Stimulated activated CD8-positive, alpha-beta memory T cell treated with anti-CD3 and anti-CD28 coated beads, Interleukin-7, amount 100 ng/mL, for 48 hours (primary cell): ENCODE measurements at regions not wholly inside any gene's neighbourhood (a gene's known extent, or its start where the extent isn't known, plus 50 kb on each side); places are given as distances from the start of the nearest gene placed in this dataset.
"Not testable (repeated sequence)": the region's sequence is repeated elsewhere in the genome, so short reads cannot be mapped to it uniquely, and the experiment has no call there.

ENCODE experiments used
- DNase-seq, 2 donors: peaks; one replicate each; pipeline ENCODE4 v3.0.0-alpha.2; 2020; ENCODE audit warnings: low read depth in 1 of 2; ENCODE audit errors: extremely low read depth in 1 of 2

DNA sequence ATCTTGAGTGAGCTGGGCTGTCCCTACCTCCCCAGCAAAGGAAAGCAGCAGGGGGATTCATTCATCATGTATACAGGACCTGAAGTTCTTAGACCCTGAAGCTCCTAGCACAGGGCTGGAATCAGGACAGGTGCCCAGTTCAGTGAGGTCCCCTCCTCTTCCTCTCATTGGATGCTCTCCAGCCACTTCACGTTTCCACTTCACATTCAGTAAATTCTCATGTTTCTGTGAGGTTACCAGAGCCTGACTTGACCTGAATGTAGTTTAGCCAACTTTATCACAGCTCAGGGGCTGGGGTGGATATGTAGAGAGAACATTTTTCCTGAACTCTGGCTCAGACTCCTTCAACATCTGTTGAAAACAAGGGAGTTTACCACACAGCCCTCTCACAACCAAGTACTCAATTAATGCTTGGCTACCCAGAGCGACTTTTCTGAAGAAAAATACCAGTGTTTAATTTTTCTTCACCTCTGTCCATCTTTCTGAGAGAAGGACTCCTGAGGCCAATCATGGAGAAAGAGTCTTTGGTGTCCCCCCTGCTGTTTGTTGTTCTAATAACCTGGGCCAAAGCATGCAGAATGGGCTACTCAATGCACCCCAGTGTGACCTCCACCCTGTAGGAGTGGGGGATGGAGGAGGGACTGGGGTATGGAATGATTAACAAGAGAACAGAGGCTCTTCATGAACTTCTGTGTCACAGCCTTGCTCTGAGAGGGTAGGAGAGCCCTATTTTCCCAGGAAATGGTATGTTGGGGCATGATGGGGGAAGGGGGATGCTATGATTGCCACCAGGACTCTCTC lies 108.3 kb upstream of the FGGY start:
- DNase-seq: no peak

DNA sequence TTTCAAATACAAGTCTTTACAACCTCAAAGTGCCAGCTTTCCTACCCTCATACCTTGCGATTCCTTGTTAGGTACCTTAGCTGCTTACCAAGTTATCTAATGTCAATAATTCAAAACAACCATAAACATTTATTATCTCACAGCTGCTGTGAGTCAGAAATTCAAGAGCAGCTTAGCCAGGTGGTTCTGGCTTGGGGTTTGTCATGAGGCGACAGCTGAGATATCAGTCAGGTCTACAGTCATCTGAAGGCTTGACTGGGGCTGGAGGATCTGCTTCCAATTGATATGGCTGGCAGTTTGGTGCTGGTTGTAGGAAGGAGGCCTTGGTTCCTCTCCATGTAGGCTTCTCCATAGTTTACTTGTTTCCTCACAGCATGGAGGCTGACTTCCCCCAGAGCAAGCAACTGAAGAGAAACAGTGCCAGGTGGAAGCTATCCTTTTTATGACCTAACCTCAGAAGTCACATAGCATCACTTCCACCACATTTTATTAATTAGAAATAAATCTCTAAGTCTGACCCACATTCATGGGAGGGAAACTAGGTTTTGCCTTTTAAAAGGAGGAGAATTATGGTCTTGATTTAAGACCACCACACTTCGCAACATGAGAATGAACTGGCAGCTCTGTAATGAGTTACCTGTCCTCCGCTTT lies 103.3 kb upstream of the FGGY start:
- no peak for DNase-seq

DNA sequence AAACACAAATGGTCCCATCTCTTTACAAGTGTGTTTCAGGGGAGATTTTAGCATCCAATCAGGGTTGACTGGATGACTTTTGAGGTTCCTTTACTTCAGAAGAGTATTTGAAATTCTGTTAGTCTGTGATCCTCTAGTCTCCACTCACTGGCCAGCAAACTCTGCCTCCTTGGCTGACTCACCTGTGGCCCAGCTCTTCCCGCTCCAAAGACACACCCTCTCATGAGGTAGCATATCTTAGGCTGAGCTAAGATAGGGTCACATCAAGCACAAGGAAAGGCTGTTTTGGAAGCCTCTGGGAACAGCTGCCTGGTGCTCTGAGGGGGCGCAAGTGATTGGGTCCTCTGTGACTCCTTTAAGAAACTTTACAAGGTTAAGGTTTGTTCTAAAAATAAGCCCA lies 102.3 kb upstream of the FGGY start:
- DNase-seq: no peak

DNA sequence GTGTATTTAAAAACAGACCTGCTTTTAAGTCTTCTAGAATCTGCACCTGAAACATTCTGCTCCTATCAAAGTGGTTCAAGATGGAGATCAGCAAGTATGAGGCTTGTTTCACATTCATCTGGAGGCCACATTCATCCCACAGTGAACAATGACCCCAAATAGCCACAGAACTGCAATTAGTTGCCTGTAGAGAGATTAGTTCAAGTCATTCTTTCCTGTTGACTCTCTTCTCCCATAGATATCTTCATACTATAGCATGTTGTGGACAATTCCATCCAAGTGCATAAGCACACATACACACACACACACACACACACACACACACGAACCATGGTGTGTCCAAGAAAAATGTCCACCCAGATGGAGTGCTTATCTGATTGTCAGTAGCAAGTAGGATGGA lies 101.7 kb upstream of the FGGY start:
- no peak for DNase-seq

DNA sequence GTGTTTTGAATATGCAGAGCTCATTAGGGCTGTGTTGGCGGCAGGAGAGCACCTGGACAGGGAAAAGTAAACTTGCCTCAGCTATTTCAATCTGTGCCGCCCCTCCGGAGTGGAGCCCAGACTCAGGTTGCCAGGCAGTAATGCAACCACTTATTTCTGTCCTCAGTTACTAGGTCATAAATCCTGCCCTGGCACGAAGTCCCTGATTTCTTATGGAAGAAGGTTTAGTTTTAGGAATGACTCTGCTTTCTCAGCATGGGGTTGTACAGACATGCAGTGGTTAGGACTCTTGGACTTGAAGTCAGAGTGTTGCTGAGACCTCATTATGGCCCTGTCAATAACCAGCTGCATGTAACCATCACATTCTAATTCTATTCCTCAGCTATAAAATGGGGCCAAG lies 98.3 kb upstream of the FGGY start:
- no peak for DNase-seq

DNA sequence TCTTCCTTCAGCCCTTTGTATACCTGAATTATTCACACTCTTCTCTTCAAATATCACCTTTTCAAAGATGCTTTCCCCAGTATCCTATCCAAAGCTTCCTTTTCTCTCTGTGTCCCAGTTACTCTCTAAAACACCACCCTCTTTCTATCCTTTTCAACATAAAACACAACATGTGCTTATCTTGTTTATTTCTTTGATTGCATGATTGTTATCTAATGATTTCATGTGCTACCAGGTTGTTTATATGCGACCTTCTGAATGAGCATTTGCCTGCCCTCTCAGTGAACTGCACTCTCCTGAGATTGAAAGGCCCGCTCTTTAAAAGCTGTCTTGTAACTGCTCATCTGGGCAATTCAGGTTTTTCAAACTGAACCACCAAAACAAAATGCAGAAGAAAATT lies 97.7 kb upstream of the FGGY start:
- DNase-seq: no peak

DNA sequence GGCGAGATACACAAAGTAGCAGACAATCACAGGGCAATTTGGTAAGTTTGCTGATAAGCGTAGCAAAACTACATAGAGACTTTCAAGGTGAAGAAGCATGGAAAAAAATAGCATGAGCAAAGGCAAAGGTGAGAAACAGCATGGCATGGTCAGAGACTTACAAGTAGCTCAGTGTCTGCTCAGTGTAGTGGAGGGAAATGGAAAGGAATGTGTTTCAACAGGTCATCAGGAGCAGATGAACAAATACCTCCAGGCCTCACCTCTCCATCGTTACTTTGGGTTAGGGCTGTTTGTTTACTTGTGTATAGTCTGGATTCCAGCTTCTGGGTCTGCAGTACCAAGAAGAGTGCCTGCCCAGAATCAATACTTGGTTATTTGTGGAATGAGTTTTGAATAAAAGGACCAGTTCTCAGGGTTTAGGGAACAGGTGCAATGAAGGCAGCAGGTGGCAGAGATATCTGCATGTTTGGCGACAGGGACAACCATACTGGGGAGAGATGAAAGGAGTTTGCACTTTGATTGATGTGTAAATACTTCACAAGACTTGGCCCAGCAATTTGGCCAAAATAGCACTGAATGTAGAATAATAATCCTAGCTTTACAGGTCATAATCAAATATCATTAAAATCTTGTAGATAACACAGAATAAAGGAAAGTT lies 97.0 kb upstream of the FGGY start:
- DNase-seq: no peak

DNA sequence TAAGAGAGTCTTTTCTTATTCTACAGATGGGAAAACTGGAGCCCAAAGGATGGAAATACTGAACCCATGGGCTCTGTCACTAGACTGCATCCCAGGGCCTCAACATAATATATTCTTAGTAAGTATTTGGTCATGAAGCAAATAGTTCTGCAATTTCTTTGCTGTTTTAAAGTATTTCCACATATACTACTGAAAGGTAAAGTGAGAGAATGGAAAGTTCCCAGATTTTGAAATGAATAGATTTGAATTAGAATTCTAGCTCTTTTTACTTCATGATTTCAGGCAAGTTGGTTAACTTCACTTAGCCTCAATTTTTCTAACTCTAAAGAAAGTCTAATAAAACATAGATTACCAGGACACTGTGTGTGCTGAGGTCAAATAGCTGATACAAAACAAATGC lies 95.6 kb upstream of the FGGY start:
- DNase-seq: no peak

DNA sequence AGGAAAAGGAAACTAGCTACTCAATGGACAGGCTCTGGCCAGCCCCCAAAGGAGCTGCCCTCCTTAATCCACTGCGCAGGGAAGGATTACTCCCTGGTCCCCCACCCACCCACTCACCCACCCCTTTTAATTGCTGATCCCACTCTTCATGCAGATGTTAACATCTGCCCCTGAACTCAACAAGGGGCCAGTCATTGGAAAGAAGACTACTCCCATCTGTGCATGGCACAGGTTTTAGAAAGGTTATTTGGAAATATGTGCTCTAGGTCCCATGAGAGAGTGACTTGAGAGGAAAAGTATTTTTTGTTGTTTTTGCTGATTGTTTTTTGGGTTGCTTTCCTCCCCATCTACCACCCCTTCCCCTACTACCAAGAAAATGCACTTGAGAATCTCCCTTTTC lies 94.4 kb upstream of the FGGY start:
- DNase-seq: no peak

DNA sequence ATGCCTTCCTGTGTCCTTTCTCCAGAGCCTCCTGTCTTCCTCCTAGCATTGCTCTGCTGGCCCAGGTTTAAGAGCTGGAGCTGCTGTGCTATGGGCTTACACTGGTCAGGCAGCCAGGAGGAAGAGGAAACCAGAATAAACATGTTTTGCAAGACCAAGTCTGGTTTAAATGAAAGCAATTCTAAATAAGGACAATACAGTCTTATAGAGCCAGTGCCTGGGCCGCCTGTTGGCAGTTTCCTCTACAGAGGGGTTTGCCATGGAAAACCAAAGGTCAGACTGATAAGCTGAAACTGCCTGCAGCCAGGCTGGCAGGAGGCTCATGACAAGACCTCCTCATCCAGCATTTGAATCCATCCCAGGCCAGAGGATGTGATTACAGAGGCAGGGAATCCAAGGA lies 92.9 kb upstream of the FGGY start:
- no peak for DNase-seq

DNA sequence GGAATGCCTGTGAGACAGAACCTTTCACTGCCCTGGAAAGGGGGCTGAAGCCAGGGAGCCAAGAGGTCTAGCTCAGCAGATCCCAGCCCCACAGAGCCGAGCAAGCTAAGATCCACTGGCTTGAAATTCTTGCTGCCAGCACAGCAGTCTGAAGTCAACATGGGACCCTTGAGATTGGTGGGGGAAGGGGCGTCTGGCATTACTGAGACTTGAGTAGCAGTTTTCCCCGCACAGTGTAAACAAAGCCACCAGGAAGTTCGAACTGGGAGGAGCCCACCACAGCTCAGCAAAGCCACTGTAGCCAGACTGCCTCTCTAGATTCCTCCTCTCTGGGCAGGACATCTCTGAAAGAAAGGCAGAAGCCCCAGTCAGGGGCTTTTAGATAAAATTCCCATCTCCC lies 90.3 kb upstream of the FGGY start:
- not testable (repeated sequence) for DNase-seq

DNA sequence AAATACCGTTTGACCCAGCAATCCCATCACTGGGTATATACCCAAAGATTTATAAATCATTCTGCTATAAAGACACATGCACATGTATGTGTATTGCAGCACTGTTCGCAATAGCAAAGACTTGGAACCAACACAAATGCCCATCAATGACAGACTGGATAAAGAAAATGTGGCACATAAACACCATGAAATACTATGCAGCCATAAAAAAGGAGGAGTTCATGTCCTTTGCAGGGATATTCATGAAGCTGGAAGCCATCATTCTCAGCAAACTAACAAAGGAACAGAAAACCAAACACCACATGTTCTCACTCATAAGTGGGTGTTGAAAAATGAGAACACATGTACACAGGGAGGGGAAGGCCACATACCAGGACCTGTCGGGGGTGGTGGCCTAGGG lies 86.5 kb upstream of the FGGY start:
- DNase-seq: not testable (repeated sequence)

DNA sequence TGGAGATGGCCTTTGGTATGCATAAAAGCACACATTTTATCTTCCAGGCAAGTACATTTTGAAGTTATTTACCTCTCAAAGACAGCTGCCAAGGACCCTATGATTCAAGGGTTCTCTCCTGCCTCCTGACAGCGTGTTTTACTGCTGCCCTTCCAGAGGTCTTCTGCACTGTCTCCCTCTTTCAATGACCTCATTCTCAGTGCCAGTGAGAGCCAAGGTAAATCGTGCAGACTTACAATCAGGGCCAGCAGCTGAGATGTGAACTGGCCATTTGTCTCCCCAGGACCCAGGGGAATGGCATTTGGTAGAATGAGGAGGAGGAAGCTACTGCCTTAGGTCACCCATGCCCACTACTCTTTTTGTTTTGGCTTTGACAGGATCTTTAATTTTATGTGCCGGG lies 84.2 kb upstream of the FGGY start:
- no peak for DNase-seq

DNA sequence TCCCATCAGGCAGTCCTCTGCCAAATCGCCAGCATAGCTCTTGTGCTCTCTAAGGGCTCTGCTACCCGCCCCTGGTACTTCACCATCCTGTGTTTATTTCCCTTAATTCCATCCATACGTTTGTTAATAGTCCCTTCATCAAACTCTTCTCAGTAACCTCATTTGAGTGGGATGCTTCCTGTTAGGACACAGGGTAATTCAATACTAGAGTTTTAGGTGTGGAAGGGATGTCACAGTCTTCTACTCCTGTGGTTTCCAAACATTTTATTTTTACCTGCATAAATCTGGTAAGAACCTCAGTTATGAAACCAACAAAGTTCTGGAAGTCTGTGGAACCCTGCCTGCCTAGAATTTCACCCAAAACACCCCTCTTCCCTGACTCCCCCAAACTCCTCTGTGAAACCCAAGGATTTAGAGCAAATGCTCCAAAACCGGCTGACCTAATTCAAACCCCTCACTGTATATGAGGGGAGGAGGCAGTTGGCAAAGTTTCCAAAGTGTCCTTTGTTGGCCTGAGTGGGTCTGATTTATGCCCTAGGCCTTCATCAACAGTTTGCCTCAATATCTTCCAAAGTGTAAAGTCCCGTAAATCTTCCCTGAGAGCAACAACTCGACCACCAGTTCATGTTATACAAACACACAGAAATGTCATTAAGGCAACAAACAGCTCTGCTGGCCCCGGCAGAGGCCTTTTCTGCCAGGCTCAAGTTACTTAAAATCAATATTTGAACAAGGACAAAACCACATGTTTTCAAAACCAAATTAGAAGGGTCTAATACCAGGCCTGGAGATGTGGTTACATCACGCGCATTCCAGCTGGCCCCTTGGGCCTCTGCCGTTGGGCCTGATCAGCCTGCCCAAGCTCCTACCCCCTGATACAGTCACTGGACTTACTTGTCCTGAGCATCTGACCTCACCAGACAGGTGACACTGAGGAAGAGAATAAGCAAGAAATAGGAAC lies 82.4 kb upstream of the FGGY start:
- DNase-seq: no peak

DNA sequence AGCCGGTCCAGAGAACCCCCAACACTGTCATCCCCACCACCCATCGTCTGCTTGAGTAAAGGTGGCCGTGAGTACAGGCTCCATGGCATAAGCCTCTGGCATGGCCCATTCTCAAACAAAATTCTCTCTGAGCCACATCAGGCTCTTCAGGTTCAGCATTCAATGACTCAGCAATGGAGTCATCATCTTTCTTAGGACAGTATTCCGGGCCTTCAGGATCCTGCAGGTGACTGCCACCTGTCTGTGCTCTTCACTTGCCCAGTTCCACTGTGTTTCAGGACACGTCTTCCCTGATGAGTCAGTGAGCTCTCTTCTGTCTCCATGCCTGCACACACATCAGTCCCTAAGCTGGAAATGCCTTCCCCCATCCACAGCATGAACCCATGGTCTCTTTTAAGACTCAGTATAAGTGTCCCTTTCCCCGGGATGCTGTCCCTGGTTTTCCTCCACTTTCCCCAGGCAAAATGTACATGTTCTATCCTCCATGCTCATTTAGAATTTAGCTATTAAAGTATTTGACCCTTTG lies 81.1 kb upstream of the FGGY start:
- DNase-seq: no peak

DNA sequence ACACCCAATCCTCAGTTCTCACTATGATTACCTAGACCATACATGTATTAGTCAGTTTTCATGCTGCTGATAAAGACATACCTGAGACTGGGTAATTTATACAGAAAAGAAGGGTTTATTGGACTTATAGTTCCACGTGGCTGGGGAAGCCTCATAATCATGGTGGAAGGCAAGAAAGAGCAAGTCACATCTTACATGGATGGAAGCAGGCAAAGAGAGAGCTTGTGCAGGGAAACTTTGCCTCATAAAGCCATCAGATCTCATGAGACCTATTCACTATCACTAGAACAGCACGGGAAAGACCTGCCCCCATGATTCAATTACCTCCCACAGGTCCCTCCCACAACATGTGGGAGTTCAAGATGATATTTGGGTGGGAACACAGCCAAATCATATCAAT lies 79.5 kb upstream of the FGGY start:
- DNase-seq: not testable (repeated sequence)

DNA sequence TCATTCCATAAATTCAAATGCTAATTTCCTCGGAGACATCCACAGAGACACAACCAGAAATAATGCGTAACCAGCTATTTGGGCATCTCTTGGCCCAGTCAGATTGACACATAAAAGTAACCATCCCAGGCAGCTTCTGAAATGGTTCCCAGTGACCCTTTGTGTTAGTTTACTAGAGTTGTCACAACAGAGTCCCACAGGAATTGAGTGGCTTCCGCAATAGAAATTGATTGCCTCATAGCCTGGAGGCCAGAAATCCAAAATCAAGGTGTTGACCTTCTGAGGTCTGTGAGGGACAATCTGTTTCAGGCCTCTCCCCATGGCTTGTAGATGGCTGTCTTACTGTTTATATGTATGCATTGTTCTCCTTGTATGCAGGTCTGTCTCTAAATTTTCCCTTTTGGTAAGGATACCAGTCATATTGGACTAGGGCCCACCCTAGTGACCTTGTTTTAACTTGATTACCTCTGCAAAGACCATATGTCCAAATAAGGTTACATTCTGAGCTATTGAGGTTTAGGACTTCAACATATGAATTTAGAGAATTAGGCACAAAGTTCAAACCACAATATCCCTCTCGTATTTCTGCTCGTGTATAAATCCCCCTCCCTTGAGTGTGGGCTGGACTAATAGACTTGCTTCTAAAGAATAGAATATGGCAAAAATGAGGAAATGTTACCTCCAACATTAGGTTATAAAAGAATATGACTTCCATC lies 78.2 kb upstream of the FGGY start:
- DNase-seq: no peak

DNA sequence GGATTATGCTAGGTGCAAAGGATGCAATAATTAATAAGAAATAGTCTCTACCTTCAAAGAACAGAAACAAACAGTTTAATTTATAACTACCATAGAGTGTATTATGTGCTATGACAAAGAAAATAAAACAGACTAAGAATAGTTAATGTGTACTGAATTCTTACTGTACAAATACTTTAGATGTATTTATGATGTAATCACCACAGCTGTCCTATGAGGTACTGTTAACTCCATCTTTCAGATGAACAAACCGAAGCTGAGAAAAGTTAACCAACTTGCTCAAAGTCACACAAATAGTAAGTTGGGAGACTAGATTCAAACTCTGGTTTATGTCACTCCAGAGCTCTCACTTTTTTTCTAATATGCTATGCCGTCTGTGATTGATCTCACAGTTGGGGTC lies 77.0 kb upstream of the FGGY start:
- DNase-seq: no peak

DNA sequence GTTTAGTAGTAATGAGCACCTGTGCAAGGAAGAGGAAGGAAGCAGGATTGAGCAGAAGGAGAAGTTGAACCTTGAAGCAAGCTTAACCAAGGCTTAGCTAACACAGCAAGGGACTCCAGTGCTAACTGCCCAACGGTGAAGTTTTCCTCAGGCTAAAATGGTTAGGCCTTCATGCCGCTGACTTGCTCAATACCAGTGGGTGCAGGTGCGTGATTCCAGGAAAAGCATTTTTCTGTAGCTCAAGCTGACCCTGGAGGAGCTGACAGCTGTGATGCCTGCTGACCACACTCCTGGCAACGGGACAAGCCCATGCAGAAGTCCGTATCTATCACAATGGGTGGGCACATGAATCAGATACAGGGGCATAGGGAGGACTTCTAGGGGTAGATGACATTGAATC lies 76.5 kb upstream of the FGGY start:
- no peak for DNase-seq

DNA sequence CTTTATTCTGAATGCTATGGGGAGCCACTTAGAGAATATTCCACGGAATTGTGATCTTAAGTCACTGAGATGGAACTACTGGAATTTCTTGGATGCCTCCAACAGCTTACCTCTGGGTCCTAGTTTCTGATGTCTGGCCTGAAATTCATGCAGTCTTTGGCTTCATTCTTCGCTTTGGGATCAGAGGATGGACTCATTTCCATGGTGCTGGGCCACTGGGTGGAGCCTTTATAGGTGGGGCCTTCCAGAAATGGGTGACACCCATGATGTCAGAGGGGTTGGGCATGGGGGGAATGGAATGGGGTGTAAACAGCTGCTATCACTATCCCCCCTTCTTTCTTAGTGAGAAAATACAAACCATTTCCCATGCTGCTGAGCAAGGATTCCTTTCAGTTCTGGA lies 73.7 kb upstream of the FGGY start:
- no peak for DNase-seq
